HG02763 (cell line): ENCODE measurements at regions not wholly inside any gene's neighbourhood (a gene's known extent, or its start where the extent isn't known, plus 50 kb on each side); places are given as distances from the start of the nearest gene placed in this dataset.
"Not testable (repeated sequence)": the region's sequence is repeated elsewhere in the genome, so short reads cannot be mapped to it uniquely, and the experiment has no call there.

ENCODE experiments used
- ATAC-seq: cut with Tn5 transposase; IDR thresholded peaks from one replicate; pipeline ENCODE4 v1.9.1; 2021; ENCODE audit warnings: mild to moderate bottlenecking, moderate library complexity; ENCODE audit not compliant: unreplicated experiment

DNA sequence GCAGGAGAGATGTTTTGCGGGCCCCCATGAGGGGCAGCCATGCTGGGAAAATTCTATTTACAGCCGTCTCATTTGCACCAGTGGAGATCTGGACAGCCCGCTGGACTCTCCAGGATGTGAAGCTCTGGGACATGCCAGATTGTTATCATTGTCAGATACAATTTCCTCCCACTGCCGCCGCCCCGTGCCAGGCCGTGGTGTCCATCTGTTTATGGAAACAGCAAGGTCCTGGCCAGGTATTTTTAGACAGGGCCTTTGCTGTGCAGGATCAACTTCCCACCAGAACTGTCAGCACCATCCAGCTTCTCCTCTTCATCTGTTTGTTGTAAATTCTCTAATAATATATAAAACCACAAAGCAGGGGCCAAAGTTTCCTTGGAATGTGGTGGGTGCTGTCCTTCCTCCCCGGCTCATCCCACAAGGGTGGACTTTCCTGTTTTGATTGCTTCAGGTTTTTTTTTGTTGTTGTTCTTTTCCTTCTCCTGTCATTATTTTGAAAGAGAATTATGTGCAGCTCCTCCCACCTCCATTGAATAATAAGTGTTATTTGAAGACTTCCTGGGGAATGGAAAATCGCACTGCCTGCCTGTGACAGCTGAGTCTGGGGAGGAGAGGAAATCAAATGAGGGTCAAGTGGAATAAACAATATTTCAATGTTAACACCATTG is 398.1 kb downstream of the TNS1 start:
- no peak for ATAC-seq

DNA sequence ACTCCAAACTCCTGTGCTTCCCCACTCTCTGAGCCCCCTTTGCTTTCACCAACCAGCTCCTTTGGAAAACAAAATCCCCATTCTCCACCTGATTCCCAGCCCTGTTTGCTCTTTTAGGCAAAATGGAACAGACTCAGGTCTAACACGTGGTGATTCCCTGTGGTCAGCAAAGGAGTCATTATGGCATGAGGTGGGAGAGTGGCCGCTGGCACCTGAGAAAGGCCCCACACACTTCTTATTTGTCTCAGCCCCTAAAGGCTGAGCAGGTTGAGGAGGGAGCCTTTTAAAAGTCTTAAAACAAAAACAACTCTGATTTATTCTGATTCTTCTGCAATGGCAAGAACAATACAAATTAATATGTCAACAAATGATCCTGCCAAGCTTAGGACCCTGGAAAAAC is 401.2 kb downstream of the TNS1 start:
- ATAC-seq: no peak

DNA sequence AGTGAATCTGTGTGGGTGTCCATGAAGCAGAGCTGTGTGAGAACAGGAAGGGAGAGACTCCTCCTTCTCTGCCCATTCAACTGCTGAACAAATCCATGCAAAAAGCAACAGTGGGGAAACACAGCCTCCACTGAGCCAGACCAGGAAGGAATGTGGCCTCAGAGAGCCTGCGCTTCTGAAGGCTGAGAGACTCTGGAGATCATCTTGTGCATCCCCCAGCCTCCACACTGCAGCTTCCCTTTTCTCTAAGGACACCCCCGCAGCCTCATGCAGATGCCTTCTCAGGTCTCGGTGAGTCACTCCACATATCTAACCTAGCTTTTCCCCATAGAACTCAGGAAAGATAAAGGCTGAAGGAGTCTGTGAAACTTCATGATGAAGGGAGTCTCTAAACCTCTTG is 402.9 kb downstream of the TNS1 start:
- no peak for ATAC-seq

- ATAC-seq: no peak
These were observed 405.1 kb downstream of the TNS1 start for GRCh38 chr2:217597681-217598080.

DNA sequence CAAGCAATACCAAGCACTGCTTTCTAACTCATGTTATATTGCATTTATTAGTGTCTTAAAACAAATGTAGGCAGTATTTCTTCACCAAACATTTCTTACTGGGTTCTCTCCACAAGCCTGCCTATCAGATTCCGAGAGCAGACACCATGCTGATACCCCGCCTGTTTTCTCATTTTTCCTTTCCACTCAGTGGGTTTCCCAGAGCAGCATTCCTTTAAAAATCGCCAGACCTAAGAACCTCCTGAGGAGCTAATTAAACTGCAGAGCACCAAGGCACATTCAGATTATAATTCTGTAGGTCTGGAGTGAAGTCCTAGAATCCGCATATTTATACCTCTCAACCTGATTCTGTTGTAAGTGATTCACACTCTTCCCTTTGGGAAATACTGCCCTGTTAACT is 405.6 kb downstream of the TNS1 start:
- ATAC-seq: no peak

- ATAC-seq: no peak
These were observed 409.1 kb downstream of the TNS1 start for GRCh38 chr2:217593732-217594131.

GRCh38 chr2:217588266-217588665 is 414.5 kb downstream of the TNS1 start:
- ATAC-seq: no peak

GRCh38 chr2:217585362-217585761 is 417.4 kb downstream of the TNS1 start:
- ATAC-seq: no peak

DNA sequence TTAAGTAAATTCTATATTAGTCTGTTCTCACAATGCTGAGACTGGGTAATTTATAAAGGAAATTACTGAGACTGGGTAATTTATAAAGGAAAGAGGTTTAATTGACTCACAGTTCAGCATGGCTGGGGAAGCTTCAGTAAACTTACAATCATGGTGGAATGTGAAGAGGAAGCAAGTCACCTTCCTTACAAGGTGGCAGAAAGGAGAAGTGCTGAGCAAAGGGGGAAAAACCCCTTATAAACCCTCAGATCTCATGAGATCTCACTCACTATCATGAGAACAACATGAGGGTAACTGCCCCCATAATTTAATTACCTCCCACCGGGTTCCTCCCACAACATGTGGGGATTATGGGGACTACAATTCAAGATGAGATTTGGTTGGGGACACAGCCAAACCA is 422.4 kb downstream of the TNS1 start:
- ATAC-seq: not testable (repeated sequence)

GRCh38 chr2:217573571-217573970 is 429.2 kb downstream of the TNS1 start:
- ATAC-seq: no peak

DNA sequence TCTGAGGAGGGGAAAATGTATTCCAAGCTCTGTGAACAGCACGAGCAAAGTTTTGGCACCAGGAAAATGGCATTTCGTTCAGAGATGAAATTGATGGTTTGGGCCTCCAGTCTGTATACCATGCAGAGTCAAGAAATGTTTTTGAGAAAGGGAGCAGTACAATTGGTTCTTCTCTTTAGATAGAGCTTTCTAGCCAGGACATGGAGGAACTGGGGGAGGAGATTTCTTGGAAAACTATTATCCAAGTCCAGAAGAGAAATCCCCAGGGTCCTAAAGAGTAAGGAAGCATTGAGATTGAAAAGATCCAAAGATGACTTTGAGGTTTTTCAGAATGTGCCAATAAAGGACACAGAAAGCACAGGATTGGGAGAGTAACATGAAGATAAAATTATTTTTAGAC is 432.4 kb downstream of the TNS1 start:
- ATAC-seq: no peak

GRCh38 chr2:217568289-217568971 is 434.4 kb downstream of the TNS1 start:
- no peak for ATAC-seq

DNA sequence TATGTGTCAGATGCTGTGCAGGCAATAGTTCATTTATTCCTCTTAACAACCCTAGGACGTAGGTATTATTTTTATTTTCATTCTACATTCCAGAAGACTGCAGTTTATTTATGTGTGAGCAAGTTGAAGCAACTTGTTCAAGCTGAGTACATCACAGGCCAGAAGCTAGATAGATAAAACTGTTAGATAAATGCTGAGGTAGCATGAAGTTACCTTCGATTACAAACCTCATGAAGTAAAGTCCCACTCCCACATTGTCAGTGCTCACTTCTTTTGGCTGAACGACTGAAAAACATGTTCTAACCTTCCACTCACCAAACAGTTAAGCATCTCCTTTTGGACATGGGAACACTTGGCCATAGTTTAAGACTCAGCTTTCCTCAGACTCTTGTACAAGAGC is 439.2 kb downstream of the TNS1 start:
- no peak for ATAC-seq

DNA sequence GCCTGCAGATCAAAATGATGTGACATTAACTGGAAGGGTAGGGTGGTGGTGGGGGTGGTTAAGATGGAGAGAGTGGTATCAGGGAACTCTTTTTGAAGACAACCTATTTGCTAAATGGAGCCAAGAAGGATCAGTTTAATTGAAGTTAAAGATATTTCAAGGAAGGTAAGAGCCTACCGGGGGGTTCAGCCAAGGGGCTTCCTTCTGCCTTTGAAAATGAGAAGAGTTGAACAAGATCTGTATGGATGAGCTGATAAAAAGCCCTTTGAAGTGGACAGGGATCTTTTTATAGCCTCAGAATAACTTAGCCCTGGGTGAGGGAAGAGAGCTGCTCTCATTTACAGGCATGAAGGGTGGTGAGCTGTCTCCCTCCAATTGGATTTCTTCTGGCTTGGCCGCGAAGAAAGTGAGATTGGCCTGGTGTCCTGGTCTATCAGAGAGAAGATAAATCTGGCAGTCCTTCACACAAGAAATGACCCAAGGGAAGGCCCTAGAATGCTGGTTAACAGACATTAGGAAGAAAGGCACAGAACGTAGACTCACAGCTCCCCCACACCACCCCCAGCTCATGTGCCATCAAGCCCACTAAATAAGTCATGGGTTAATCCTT is 439.8 kb downstream of the TNS1 start:
- ATAC-seq: no peak

DNA sequence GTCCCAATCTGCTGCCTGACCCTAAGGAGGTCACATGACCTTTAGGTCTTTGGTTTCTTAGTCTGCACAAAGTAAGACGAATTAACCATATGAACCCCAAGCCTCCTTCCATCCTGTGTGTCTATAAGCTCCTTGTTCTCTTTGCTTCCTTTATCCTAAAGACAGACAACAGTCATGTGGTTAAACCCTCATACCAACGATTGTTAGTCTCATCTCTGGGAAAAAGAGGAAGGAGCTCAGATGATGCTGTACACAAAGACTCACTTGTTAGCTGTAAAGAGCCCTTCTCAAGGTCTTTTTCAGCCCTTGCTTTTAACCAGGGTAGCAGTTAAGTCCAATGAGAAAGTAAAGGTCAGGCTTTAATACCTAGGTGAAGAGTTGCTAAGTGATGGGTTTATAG is 443.7 kb downstream of the TNS1 start:
- no peak for ATAC-seq

DNA sequence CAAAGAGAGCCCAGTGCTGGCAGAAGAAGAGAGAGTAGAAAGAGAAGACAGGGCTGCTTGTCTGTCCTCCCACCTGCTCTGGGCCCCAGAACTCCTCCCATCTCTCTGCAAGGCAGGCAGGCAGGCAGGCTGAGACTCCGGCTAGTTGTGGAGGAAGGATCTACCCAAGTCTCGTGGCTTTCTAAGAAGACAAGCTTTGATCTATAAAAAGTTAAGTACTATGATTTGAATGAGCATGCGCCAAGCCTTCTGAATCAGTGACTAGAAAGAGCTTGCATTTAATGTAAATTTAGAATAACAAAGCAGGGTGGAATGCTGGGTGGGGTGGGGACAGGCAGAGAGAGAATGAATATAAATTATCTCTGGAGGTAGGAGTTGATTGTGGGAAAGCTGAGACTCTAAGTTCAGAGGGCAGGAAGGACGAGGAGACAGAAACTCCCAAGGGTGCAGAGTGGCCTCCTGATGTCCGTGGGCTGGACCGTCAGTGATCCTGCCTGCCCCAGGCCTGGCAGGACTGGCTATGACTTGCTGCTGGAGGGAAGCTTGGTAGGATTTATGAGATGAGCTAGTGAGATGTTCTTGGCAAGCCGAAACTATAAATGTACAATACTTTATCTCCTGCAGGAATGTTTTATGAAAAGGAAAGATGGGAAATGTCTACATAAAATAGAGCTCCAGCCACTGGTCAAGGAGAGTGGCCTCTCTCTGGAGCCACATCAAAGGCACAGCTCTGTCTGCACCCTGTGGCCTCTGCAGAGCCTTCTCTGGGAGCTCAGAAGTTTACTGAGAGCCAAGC is 447.5 kb downstream of the TNS1 start:
- ATAC-seq: no peak

DNA sequence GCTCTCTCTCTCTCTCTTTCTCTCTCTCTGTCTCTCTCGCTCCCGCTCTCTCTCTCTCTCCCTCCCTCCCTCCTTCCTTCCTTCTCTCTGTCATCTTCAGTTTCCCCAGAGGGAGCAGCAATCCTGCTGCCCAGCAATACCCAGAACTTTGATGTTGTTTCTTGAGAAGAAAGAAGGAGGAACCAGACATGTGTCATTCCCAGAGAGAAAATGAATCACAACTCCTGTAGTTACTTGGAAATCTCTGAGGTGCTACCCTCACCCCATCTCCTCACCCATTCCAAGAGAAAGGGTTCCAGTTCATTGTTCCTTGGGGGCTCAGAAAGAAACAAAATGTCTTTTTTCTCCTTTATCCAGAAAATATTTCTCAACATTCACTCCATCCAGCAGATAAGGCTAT is 449.1 kb downstream of the TNS1 start:
- no peak for ATAC-seq

DNA sequence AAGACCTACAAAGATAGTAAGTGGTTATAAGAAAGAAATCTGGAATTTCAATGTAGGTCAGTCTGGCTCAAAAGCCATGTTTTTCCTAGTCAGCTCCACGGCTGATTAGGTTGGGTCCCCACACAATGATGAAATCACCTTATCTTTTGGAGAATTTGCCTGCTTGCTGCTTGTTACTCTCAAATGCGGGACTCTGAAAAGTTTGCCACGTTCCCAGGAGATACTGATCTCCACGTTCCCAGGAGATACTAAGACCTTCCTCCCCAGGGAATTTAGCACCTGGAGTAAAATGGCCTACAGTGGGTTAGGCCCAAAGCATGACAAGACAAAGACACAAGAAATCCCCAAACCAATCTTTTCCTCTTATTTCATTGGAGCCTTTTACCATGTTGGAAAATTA is 449.6 kb downstream of the TNS1 start:
- no peak for ATAC-seq

- ATAC-seq: no peak
These were observed 450.7 kb downstream of the TNS1 start for GRCh38 chr2:217552081-217552480.

- ATAC-seq: no peak
These were observed 451.4 kb downstream of the TNS1 start for GRCh38 chr2:217551252-217551899.

GRCh38 chr2:217539126-217539525 is 463.7 kb downstream of the TNS1 start:
- ATAC-seq: no peak
